GM12873 (cell line): ENCODE measurements at regions not wholly inside any gene's neighbourhood (a gene's known extent, or its start where the extent isn't known, plus 50 kb on each side); places are given as distances from the start of the nearest gene placed in this dataset.
A peak's percentile ranks its signal among the peaks of the same experiment; 100 is the strongest.

Experiments
- CTCF ChIP-seq: IDR thresholded peaks from 2 replicates; pipeline ENCODE4 v1.5.1; 2012; ENCODE audit warnings: low read depth, mild to moderate bottlenecking, moderate library complexity, low read length, control low read depth; ENCODE audit not compliant: insufficient read depth; ENCODE audit errors: missing control alignments

- no peak for TF ChIP-seq CTCF
Observed at GRCh38 chr11:96447208-96448110, 57.6 kb downstream of the JRKL start.

- no peak for TF ChIP-seq CTCF
Observed at GRCh38 chr11:96448225-96448624, 58.4 kb downstream of the JRKL start.

GRCh38 chr11:96456111-96456510, 66.3 kb downstream of the JRKL start:
- no peak for TF ChIP-seq CTCF

- no peak for TF ChIP-seq CTCF
Observed at GRCh38 chr11:96459751-96460150, 69.9 kb downstream of the JRKL start.

- no peak for TF ChIP-seq CTCF
Observed at GRCh38 chr11:96461871-96462270, 72.1 kb downstream of the JRKL start.

- TF ChIP-seq CTCF: peak; percentile 77
Observed at GRCh38 chr11:96464700-96465307, 75.0 kb downstream of the JRKL start.

- no peak for TF ChIP-seq CTCF
Observed at GRCh38 chr11:96465512-96465911, 75.7 kb downstream of the JRKL start.
